Uterus (tissue), 2 donors: ENCODE measurements at regions not wholly inside any gene's neighbourhood (a gene's known extent, or its start where the extent isn't known, plus 50 kb on each side); places are given as distances from the start of the nearest gene placed in this dataset.
"Not testable (repeated sequence)": the region's sequence is repeated elsewhere in the genome, so short reads cannot be mapped to it uniquely, and the experiment has no call there.

Source experiments
- CTCF ChIP-seq, 4 experiments: fragments of 200-600 bp in 2 of 4; fragments of 450-650 bp in 2 of 4; sonication (generic) in 2 of 4; IDR thresholded peaks; one replicate each; pipeline ENCODE4 v1.5.1; 2016 to 2019; ENCODE audit warnings: antibody characterized with exemption in 4 of 4, mild to moderate bottlenecking in 2 of 4, moderate library complexity in 1 of 4
- POLR2A ChIP-seq, 2 donors: fragments of 450-650 bp; IDR thresholded peaks; one replicate each; pipeline ENCODE4 v1.6.1; 2016; ENCODE audit warnings: antibody characterized with exemption in 2 of 2, mild to moderate bottlenecking in 1 of 2, moderate library complexity in 1 of 2

DNA sequence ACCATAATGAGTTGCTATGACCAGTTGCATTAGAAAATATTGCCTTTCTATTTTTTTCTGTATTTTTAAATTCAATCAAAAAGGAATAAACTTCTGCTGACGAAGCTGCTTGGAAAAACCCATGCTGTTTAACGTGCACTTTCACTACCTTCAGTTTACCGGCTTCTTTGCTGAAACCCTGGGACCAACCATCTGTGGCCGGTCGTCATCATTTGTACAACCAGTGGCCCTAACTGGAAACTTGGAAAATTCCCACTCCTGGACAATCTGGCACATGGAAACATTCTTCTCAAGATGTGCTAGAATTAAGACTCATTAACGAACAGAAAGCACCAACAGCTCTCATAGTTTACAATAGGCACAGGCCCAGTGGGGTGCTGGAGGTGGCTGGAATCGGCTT, 210.3 kb downstream of the RTP5 start:
- TF ChIP-seq CTCF, POLR2A (IDR thresholded peaks at IDR 0.05): not testable (repeated sequence)
